ENCODE measurements at regions not wholly inside any gene's neighbourhood (a gene's known extent, or its start where the extent isn't known, plus 50 kb on each side); places are given as distances from the start of the nearest gene placed in this dataset.

GRCh38 chr10:125423569-125423968 is 259.4 kb downstream of the TEX36 start:
- no peak for TF ChIP-seq EP300 (IDR thresholded peaks at IDR 0.05)
- TF ChIP-seq POLR2A (IDR thresholded peaks at IDR 0.05) = no peak
- no peak for TF ChIP-seq CTCF (IDR thresholded peaks at IDR 0.05)

Measured in ovary (tissue), 3 donors.